Stimulated activated CD4-positive, alpha-beta T cell treated with anti-CD3 and anti-CD28 coated beads, TNF-alpha, amount 100 ng/mL, for 1 hour (primary cell): ENCODE measurements at regions not wholly inside any gene's neighbourhood (a gene's known extent, or its start where the extent isn't known, plus 50 kb on each side); places are given as distances from the start of the nearest gene placed in this dataset.

Experiments
- DNase-seq, 3 donors: peaks; one replicate each; pipeline ENCODE4 v3.0.0-alpha.2; 2020; ENCODE audit warnings: low read depth in 3 of 3, low spot score in 1 of 3

DNA sequence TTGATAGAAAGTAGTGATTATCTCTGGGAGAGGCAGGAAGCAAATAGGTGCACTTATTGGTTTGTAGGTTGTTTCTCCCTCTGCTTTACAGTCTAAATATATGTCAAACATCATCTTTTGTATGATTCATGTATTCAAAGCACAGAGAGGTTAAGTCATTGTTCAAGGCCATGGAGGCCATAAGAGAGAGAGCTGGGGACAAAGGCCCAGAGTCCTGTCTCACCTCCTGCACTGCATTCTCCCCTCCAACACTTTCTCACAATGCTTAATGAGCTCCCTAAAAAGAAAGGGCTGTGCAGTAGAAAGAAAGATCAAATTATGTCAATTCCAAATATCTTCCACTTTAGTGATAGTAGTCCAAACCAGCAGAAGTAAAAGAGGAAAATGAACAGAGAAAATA lies 180.4 kb upstream of the DIO3 start:
- DNase-seq = no peak

- DNase-seq = no peak
Observed at GRCh38 chr14:101383737-101384338, 177.5 kb upstream of the DIO3 start.

- no peak for DNase-seq
Observed at GRCh38 chr14:101394374-101394773, 166.9 kb upstream of the DIO3 start.

GRCh38 chr14:101395779-101396178 lies 165.5 kb upstream of the DIO3 start:
- no peak for DNase-seq

DNA sequence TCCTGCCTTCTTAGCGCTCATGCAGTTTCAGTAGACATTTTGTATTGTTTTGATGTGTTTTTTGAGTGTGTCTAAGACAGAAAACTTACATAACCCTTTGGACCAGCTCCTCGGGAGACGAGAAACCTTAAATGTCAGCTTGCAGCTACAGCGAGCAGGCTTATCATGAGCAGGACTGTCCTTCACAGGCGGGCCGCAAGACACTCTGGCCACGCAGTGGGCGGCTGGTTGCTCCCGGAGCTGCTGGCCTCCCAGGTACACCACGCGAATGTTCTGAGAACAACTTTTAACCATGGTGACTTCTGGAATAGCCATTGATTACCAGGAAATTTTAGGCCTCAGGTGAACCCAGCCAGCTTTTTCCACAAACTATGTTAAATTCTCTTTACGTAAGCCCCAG lies 164.1 kb upstream of the DIO3 start:
- no peak for DNase-seq

DNA sequence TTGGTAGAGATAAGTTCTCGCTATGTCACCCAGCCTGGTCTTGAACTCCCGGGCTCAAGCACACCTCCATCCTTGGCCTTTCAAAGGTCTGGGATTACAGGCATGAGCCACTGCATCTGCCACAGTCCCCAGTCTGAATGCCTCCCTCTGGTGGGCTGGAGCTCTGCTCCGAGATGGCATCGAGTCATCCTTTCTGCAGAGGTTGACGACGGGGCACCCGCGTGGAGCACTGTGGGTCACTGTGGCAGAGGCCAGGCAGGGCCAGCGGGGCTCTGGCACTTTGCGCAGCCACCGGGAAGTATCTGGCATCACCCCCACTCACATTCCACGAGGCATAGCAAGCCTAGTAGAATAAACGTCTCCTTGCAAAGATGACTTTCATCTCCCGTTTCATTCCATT lies 163.3 kb upstream of the DIO3 start:
- no peak for DNase-seq

- DNase-seq = no peak
Observed at GRCh38 chr14:101399737-101400517, 161.4 kb upstream of the DIO3 start.

DNA sequence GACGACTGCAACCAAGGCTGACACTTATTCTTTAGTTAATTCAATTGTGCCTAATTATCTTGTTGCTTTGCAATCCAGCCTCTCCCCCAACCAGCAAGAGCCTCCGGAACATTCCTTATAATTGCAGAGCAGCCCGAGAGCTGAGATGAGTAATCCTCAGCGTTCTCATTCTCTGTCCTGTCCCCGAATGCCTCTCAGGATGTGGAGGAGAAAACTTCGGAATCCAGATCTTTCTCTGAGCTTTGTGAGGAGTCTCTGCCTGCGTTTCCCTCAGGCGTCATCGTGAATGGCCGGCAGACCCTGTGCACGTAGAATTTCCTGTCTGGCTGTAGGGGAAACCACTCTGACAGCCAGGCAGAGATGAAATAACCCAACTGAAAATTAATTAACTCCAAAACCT lies 160.5 kb upstream of the DIO3 start:
- no peak for DNase-seq

- DNase-seq = no peak
Observed at GRCh38 chr14:101402936-101403660, 158.2 kb upstream of the DIO3 start.

GRCh38 chr14:101404426-101405170 lies 156.7 kb upstream of the DIO3 start:
- DNase-seq = no peak

- DNase-seq = no peak
Observed at GRCh38 chr14:101405171-101405883, 156.0 kb upstream of the DIO3 start.

- no peak for DNase-seq
Observed at GRCh38 chr14:101406921-101407320, 154.4 kb upstream of the DIO3 start.

DNA sequence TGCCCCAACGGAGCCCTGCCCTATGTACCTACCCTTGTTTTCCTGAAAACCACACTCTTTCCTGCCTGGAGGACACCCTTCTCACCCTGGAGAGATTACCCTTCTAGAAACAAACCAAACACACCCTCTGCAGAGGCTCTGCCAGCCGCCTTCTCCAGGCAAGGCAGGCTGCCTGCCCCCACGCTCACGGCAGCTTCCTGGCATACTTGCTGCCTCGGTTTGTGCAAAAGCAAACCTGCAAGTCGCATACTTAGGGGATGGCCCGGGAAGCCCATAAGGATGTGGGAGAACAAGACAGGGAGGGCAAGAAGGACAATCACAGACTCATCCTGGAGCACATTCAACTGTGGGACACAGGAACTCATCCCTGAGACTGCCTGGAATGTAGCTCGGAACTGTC lies 154.0 kb upstream of the DIO3 start:
- no peak for DNase-seq

GRCh38 chr14:101408077-101408831 lies 153.0 kb upstream of the DIO3 start:
- no peak for DNase-seq

GRCh38 chr14:101409006-101409543 lies 152.2 kb upstream of the DIO3 start:
- no peak for DNase-seq

- DNase-seq = no peak
Observed at GRCh38 chr14:101410126-101410525, 151.2 kb upstream of the DIO3 start.

- DNase-seq = no peak
Observed at GRCh38 chr14:101411151-101411550, 150.1 kb upstream of the DIO3 start.

GRCh38 chr14:101411779-101412178 lies 149.5 kb upstream of the DIO3 start:
- no peak for DNase-seq

- DNase-seq = no peak
Observed at GRCh38 chr14:101412739-101413138, 148.6 kb upstream of the DIO3 start.

DNA sequence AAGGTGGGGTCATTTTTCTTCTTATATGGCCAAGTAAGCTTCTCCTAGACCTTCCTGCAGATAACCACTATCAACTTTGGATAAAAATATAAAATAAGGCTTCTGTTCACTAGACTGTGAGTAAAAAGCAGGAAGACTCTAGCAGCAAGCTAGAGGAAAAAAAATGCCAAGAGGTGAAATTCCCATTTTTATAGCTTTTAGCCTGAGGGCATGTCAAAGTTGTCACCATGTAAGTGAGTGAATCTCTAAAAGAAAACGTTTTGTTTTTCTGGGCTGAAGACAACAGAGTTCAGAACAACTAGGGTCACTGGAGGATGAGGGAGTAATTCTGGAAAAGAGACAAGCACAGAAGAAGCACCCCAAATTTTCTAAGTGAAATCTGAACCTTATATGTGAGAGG lies 143.9 kb upstream of the DIO3 start:
- DNase-seq = no peak
